Tibial artery (tissue), 4 donors: ENCODE measurements at regions not wholly inside any gene's neighbourhood (a gene's known extent, or its start where the extent isn't known, plus 50 kb on each side); places are given as distances from the start of the nearest gene placed in this dataset.

Experiments used
- DNase-seq, 2 donors: peaks; one replicate each; pipeline ENCODE4 v3.0.0-alpha.2; 2019
- H3K27ac ChIP-seq, 2 donors: fragments of 200-600 bp; sonication (generic) in 1 of 2; 1 replicate in 1 of 2; 2 replicates in 1 of 2; pipeline ENCODE4 v1.5.1; 2018 to 2019; ENCODE audit warnings: mild to moderate bottlenecking in 1 of 2
- H3K27me3 ChIP-seq, 2 donors: fragments of 200-600 bp; sonication (generic) in 1 of 2; one replicate each; pipeline versions ENCODE4 v1.5.1 to v1.6.0; 2016 to 2019
- H3K36me3 ChIP-seq, 3 donors: fragments of 200-600 bp; sonication (generic) in 2 of 3; one replicate each; pipeline ENCODE4 v1.5.1; 2016 to 2019; ENCODE audit warnings: mild to moderate bottlenecking in 2 of 3
- H3K4me1 ChIP-seq, 4 donors: fragments of 200-600 bp; sonication (generic) in 2 of 4; 1 replicate in 3 of 4; 2 replicates in 1 of 4; pipeline ENCODE4 v1.5.1; 2016 to 2019
- H3K4me3 ChIP-seq, 2 donors: fragments of 200-600 bp; sonication (generic) in 1 of 2; 1 replicate in 1 of 2; 2 replicates in 1 of 2; pipeline ENCODE4 v1.5.1; 2018 to 2019; ENCODE audit warnings: mild to moderate bottlenecking in 2 of 2
- H3K9me3 ChIP-seq, 3 donors: fragments of 200-600 bp; sonication (generic) in 1 of 3; one replicate each; pipeline ENCODE4 v1.5.1; 2016 to 2019
- intact Hi-C: fragments of 100-400 bp; cut with DNase I; formaldehyde crosslinking; loops from one replicate; pipeline ENCODE4 v1.15.0; 2023; ENCODE audit warnings: low total_unique reads
- TF ChIP-seq, protein P1 (sequence below), 2 experiments: fragments of 200-600 bp in 1 of 2; fragments of 450-650 bp in 1 of 2; IDR thresholded peaks; one replicate each; pipeline ENCODE4 v1.5.1; 2017 to 2019; ENCODE audit warnings: antibody characterized with exemption in 2 of 2, mild to moderate bottlenecking in 1 of 2, moderate library complexity in 1 of 2

DNA sequence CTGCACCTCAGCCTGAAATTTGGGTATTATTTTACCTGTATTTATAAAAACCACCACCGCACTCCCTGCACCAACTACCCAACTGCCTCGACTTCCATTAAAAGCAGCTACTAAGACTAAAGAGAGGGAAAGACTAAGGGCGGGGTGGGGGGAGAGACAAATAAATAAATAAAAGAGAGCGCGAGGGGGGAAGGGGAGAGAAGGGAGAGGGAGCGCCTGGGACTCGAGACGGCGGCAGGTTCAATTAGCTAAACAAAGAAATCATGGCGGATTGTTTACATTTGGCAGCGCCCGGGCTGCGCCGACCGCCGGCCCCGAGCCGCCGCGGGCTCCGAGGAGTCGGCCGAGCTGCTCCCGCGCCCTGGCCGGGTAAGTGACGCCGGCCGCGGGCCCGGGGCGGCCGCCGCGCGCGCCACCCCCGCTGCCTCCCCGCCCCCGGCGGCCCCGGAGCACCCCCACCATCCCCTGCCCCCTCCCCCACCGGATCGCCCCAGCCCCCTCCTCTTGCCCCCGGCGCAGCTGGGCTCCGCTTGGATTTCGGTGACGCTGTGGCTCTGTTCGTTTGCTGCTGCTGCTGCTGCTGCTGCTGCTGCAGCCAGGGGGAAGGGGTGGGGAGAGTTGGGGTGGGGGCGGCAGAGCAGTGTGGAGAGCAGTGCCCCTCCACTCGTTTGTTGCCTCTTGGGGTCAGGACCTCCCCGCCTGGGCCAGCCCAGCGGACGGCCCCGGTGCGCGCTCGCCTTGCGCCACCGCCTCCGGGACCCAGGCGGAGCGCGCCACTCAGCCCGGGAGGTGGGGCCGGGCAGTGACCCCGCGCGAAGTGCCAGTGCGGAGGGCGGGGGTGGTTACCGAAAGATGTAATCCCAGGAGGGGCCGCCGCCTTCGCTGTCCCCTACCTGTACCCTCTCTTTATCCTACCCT lies 187.2 kb upstream of the FANCL start:
- TF ChIP-seq, protein P1, sequence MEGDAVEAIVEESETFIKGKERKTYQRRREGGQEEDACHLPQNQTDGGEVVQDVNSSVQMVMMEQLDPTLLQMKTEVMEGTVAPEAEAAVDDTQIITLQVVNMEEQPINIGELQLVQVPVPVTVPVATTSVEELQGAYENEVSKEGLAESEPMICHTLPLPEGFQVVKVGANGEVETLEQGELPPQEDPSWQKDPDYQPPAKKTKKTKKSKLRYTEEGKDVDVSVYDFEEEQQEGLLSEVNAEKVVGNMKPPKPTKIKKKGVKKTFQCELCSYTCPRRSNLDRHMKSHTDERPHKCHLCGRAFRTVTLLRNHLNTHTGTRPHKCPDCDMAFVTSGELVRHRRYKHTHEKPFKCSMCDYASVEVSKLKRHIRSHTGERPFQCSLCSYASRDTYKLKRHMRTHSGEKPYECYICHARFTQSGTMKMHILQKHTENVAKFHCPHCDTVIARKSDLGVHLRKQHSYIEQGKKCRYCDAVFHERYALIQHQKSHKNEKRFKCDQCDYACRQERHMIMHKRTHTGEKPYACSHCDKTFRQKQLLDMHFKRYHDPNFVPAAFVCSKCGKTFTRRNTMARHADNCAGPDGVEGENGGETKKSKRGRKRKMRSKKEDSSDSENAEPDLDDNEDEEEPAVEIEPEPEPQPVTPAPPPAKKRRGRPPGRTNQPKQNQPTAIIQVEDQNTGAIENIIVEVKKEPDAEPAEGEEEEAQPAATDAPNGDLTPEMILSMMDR (IDR thresholded peaks at IDR 0.05), result no peak
- no peaks in the 10 kb centered on the region for H3K9me3 ChIP-seq
- no peak for DNase-seq
- H3K27me3 ChIP-seq, result peaks cover 0 to 39% of the 10 kb centered on the region in 2 donors
- peaks cover 0 to 13% (median 9%) of the 10 kb centered on the region in 4 donors for H3K4me1 ChIP-seq
- H3K36me3 ChIP-seq, result no peaks in the 10 kb centered on the region
- H3K27ac ChIP-seq, result no peak overlapping the region
- H3K4me3 ChIP-seq, result peak overlapping the region in 1 of 2 donors; percentile 31
- intact Hi-C loops, result no loop called here

DNA sequence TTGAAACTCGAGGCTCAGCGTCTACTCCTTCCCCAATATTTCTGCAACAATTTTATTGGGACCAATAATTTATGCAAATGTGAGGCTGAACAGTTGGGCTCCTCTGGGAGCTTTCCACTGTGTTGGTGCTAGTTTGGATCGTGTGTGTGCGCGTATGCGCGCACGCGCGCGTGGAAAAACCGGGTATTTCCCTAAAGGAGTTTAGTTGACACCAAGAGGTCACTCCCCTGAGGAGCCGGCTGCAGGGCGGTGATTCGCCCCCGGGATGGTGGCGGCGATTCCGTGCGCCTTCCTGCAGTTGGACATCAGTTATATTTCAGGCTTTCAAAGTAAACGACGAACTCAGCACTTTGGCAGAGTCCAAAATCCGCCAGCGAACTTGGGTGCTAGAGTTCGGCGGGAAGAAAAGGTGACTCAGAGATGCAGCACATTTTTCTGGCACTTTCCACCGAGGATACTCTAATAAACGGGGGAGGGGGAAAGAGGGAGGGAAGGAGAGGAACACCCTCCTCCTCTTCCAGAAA lies 186.5 kb upstream of the FANCL start:
- intact Hi-C loops, result no loop called here
- TF ChIP-seq, protein P1 (IDR thresholded peaks at IDR 0.05), result no peak
- Histone ChIP-seq H3K4me1 (peaks cover 0 to 13% (median 9%) of the 10 kb centered on the region in 4 donors), H3K27ac (no peak overlapping the region), H3K27me3 (peaks cover 0 to 39% of the 10 kb centered on the region in 2 donors), H3K36me3 (no peaks in the 10 kb centered on the region), H3K9me3 (no peaks in the 10 kb centered on the region), H3K4me3 (peak overlapping the region in 1 of 2 donors; percentile 31)
- DNase-seq, result no peak

DNA sequence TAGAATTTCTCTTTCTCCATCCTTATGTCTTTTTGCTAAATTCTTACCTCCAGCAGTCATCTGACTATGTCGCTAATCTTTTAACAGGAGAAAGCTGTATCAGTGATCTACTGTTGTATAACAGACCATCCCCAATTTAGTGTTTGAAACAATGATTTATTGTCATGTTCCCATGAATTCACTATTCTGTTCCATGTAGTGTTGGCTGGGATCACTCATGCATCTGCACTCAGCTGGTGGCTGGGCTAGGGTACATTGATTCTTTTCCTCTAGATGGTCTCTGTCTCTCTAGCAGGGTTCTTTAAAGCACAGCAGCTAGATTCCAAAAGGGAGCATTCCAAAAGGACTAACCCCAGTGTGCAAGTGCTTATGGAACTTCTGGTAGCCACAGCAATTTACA lies 184.2 kb upstream of the FANCL start:
- H3K9me3 ChIP-seq, result no peaks in the 10 kb centered on the region
- peaks cover 0 to 39% of the 10 kb centered on the region in 2 donors for H3K27me3 ChIP-seq
- TF ChIP-seq, protein P1 (IDR thresholded peaks at IDR 0.05), result no peak
- no peak overlapping the region for H3K4me3 ChIP-seq
- no peak overlapping the region for H3K27ac ChIP-seq
- H3K36me3 ChIP-seq, result no peaks in the 10 kb centered on the region
- DNase-seq, result no peak
- peaks cover 0 to 13% (median 9%) of the 10 kb centered on the region in 4 donors for H3K4me1 ChIP-seq
- intact Hi-C loops, result no loop called here

DNA sequence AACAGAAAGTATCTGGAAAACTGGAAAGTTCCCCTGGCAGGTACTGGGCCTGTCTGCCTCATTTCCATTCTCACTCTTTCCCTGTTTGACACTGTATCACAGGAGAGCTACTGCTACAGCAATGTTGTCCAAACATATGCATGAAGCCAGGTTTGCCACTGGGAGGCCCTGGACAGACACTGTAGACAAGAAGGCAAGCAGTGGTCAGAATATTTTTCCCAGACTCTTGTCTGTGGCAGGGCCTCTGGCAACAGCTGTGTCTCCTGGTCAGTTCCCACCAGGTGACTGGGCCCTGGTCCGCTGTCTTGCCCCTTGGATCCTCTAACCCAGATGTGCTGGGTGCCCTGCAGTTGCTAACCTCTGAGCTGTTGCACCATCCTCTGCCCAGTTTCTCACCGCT lies 178.9 kb upstream of the FANCL start:
- Histone ChIP-seq H3K27me3 (peaks cover 0 to 3% of the 10 kb centered on the region in 2 donors), H3K4me3 (no peak overlapping the region), H3K27ac (no peak overlapping the region), H3K36me3 (no peaks in the 10 kb centered on the region), H3K4me1 (no peaks in the 10 kb centered on the region), H3K9me3 (no peaks in the 10 kb centered on the region)
- intact Hi-C loops, result no loop called here
- no peak for DNase-seq
- TF ChIP-seq, protein P1 (IDR thresholded peaks at IDR 0.05), result no peak

DNA sequence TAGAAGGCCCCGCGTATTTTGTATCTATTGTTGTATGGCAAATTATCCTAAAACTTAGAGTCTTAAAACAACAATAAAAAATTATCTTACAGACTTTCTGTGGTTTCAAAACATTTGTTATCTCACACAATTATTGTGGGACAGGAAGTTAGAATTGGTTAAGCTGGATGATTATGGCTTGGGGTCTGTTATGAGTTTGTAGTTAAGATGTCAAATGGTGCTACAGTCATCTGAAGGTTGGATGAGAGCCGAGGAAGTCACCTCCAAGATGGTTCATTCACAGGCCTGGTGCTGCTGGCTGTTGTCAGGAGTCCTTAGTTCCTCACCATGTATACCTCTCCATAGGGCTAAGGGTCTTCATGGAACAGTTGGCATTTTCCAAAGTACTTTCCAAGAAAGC lies 175.6 kb upstream of the FANCL start:
- intact Hi-C loops, result no loop called here
- no peak overlapping the region for H3K4me3 ChIP-seq
- no peaks in the 10 kb centered on the region for H3K9me3 ChIP-seq
- no peaks in the 10 kb centered on the region for H3K36me3 ChIP-seq
- TF ChIP-seq, protein P1 (IDR thresholded peaks at IDR 0.05), result no peak
- no peak overlapping the region for H3K27ac ChIP-seq
- no peaks in the 10 kb centered on the region for H3K4me1 ChIP-seq
- peaks cover 0 to 2% of the 10 kb centered on the region in 2 donors for H3K27me3 ChIP-seq
- no peak for DNase-seq
